SJSA1 (cell line): ENCODE measurements at regions not wholly inside any gene's neighbourhood (a gene's known extent, or its start where the extent isn't known, plus 50 kb on each side); places are given as distances from the start of the nearest gene placed in this dataset.

Experiments used
- DNase-seq, 2 experiments: peaks; one replicate each; pipeline ENCODE4 v3.0.0-alpha.2; 2015 to 2020; ENCODE audit warnings: low spot score in 2 of 2, low read depth in 1 of 2
- H3K27ac ChIP-seq: fragments of 250-450 bp; sonication (Bioruptor Pico); 2 replicates; pipeline ENCODE4 v1.5.1; 2020; ENCODE audit warnings: mild to moderate bottlenecking, moderate library complexity
- H3K27me3 ChIP-seq: fragments of 250-450 bp; sonication (Bioruptor Pico); replicated peaks from 2 replicates; pipeline ENCODE4 v1.5.1; 2020; ENCODE audit warnings: mild to moderate bottlenecking, moderate library complexity
- H3K36me3 ChIP-seq: fragments of 250-450 bp; sonication (Bioruptor Pico); 2 replicates; pipeline ENCODE4 v1.5.1; 2020; ENCODE audit warnings: mild to moderate bottlenecking
- H3K4me1 ChIP-seq: fragments of 250-450 bp; sonication (Bioruptor Pico); replicated peaks from 2 replicates; pipeline ENCODE4 v1.6.1; 2021; ENCODE audit warnings: mild to moderate bottlenecking
- H3K4me3 ChIP-seq: fragments of 250-450 bp; sonication (Bioruptor Pico); 2 replicates; pipeline ENCODE4 v1.5.1; 2020; ENCODE audit warnings: mild to moderate bottlenecking
- H3K9me3 ChIP-seq: fragments of 250-450 bp; sonication (Bioruptor Pico); replicated peaks from 2 replicates; pipeline ENCODE4 v1.5.1; 2020; ENCODE audit warnings: mild to moderate bottlenecking

GRCh38 chr12:82529101-82529500 lies 157.6 kb upstream of the TMTC2 start:
- DNase-seq: no peak
- Histone ChIP-seq H3K9me3 (no peaks in the 10 kb centered on the region), H3K4me3 (no peak overlapping the region)

GRCh38 chr12:82529954-82530353 lies 156.8 kb upstream of the TMTC2 start:
- H3K9me3 ChIP-seq: no peaks in the 10 kb centered on the region
- no peak overlapping the region for H3K27ac ChIP-seq
- H3K27me3 ChIP-seq: no peaks in the 10 kb centered on the region
- H3K4me1 ChIP-seq: no peaks in the 10 kb centered on the region
- no peak for DNase-seq
- no peak overlapping the region for H3K4me3 ChIP-seq
- H3K36me3 ChIP-seq: no peaks in the 10 kb centered on the region

More at GRCh38 chr12:82529101-82529500, 157.6 kb upstream of the TMTC2 start:
- Histone ChIP-seq H3K27ac (no peak overlapping the region), H3K4me1 (no peaks in the 10 kb centered on the region), H3K27me3 (no peaks in the 10 kb centered on the region), H3K36me3 (no peaks in the 10 kb centered on the region)

GRCh38 chr12:82530394-82530793 lies 156.3 kb upstream of the TMTC2 start:
- no peak overlapping the region for H3K4me3 ChIP-seq
- no peaks in the 10 kb centered on the region for H3K9me3 ChIP-seq
- no peak for DNase-seq
- H3K27me3 ChIP-seq: no peaks in the 10 kb centered on the region
- no peaks in the 10 kb centered on the region for H3K4me1 ChIP-seq
- no peak overlapping the region for H3K27ac ChIP-seq
- no peaks in the 10 kb centered on the region for H3K36me3 ChIP-seq

GRCh38 chr12:82533341-82533740 lies 153.4 kb upstream of the TMTC2 start:
- no peaks in the 10 kb centered on the region for H3K9me3 ChIP-seq
- DNase-seq: no peak

GRCh38 chr12:82537436-82537835 lies 149.3 kb upstream of the TMTC2 start:
- Histone ChIP-seq H3K36me3 (no peaks in the 10 kb centered on the region), H3K27me3 (no peaks in the 10 kb centered on the region), H3K27ac (no peak overlapping the region), H3K4me3 (no peak overlapping the region), H3K4me1 (no peaks in the 10 kb centered on the region), H3K9me3 (no peaks in the 10 kb centered on the region)
- DNase-seq: no peak

More at GRCh38 chr12:82533341-82533740, 153.4 kb upstream of the TMTC2 start:
- no peaks in the 10 kb centered on the region for H3K36me3 ChIP-seq
- H3K4me3 ChIP-seq: no peak overlapping the region
- H3K27ac ChIP-seq: no peak overlapping the region
- H3K27me3 ChIP-seq: no peaks in the 10 kb centered on the region
- no peaks in the 10 kb centered on the region for H3K4me1 ChIP-seq

GRCh38 chr12:82554529-82554928 lies 132.2 kb upstream of the TMTC2 start:
- H3K9me3 ChIP-seq: no peaks in the 10 kb centered on the region
- H3K4me3 ChIP-seq: no peak overlapping the region
- no peak overlapping the region for H3K27ac ChIP-seq
- H3K4me1 ChIP-seq: no peaks in the 10 kb centered on the region
- no peak for DNase-seq
- H3K36me3 ChIP-seq: no peaks in the 10 kb centered on the region
- no peaks in the 10 kb centered on the region for H3K27me3 ChIP-seq

- Histone ChIP-seq H3K27ac (no peak overlapping the region), H3K27me3 (no peaks in the 10 kb centered on the region), H3K4me1 (no peaks in the 10 kb centered on the region), H3K4me3 (no peak overlapping the region), H3K9me3 (no peaks in the 10 kb centered on the region), H3K36me3 (no peaks in the 10 kb centered on the region)
- DNase-seq: no peak
These were observed 131.0 kb upstream of the TMTC2 start for GRCh38 chr12:82555699-82556098.

- Histone ChIP-seq H3K36me3 (no peaks in the 10 kb centered on the region), H3K27me3 (no peaks in the 10 kb centered on the region), H3K27ac (no peak overlapping the region), H3K9me3 (no peaks in the 10 kb centered on the region), H3K4me1 (no peaks in the 10 kb centered on the region), H3K4me3 (no peak overlapping the region)
- no peak for DNase-seq
These were observed 120.7 kb upstream of the TMTC2 start for GRCh38 chr12:82565966-82566365.

GRCh38 chr12:82567688-82568087 lies 119.0 kb upstream of the TMTC2 start:
- no peak overlapping the region for H3K4me3 ChIP-seq
- no peak for DNase-seq

GRCh38 chr12:82574191-82574590 lies 112.5 kb upstream of the TMTC2 start:
- Histone ChIP-seq H3K9me3 (no peaks in the 10 kb centered on the region), H3K27me3 (no peaks in the 10 kb centered on the region), H3K4me1 (no peaks in the 10 kb centered on the region), H3K4me3 (no peak overlapping the region), H3K27ac (no peak overlapping the region), H3K36me3 (no peaks in the 10 kb centered on the region)
- no peak for DNase-seq

More at GRCh38 chr12:82567688-82568087, 119.0 kb upstream of the TMTC2 start:
- no peaks in the 10 kb centered on the region for H3K4me1 ChIP-seq
- no peaks in the 10 kb centered on the region for H3K9me3 ChIP-seq
- H3K36me3 ChIP-seq: no peaks in the 10 kb centered on the region
- H3K27me3 ChIP-seq: no peaks in the 10 kb centered on the region
- H3K27ac ChIP-seq: no peak overlapping the region

GRCh38 chr12:82578725-82579124 lies 108.0 kb upstream of the TMTC2 start:
- Histone ChIP-seq H3K27me3 (no peaks in the 10 kb centered on the region), H3K9me3 (no peaks in the 10 kb centered on the region), H3K4me1 (no peaks in the 10 kb centered on the region), H3K27ac (no peak overlapping the region), H3K36me3 (no peaks in the 10 kb centered on the region), H3K4me3 (no peak overlapping the region)
- DNase-seq: no peak

- Histone ChIP-seq H3K36me3 (no peaks in the 10 kb centered on the region), H3K27me3 (no peaks in the 10 kb centered on the region), H3K4me3 (no peak overlapping the region), H3K9me3 (no peaks in the 10 kb centered on the region), H3K4me1 (no peaks in the 10 kb centered on the region), H3K27ac (no peak overlapping the region)
- DNase-seq: no peak
These were observed 103.0 kb upstream of the TMTC2 start for GRCh38 chr12:82583756-82584155.

GRCh38 chr12:82593143-82593542 lies 93.6 kb upstream of the TMTC2 start:
- DNase-seq: no peak
- H3K9me3 ChIP-seq: peaks cover 3% of the 10 kb centered on the region; the same call in 1 of the 2 replicates
- H3K27ac ChIP-seq: no peak overlapping the region
- no peak overlapping the region for H3K4me3 ChIP-seq
- H3K36me3 ChIP-seq: no peaks in the 10 kb centered on the region
- H3K4me1 ChIP-seq: no peaks in the 10 kb centered on the region
- H3K27me3 ChIP-seq: no peaks in the 10 kb centered on the region

GRCh38 chr12:82593901-82594396 lies 92.8 kb upstream of the TMTC2 start:
- H3K27ac ChIP-seq: no peak overlapping the region

GRCh38 chr12:82595941-82596340 lies 90.8 kb upstream of the TMTC2 start:
- H3K4me3 ChIP-seq: no peak overlapping the region
- no peak overlapping the region for H3K27ac ChIP-seq
- no peaks in the 10 kb centered on the region for H3K4me1 ChIP-seq
- DNase-seq: no peak
- H3K9me3 ChIP-seq: peaks cover 3% of the 10 kb centered on the region; the same call in 1 of the 2 replicates
- H3K36me3 ChIP-seq: no peaks in the 10 kb centered on the region
- no peaks in the 10 kb centered on the region for H3K27me3 ChIP-seq

More at GRCh38 chr12:82593901-82594396, 92.8 kb upstream of the TMTC2 start:
- Histone ChIP-seq H3K27me3 (no peaks in the 10 kb centered on the region), H3K4me1 (no peaks in the 10 kb centered on the region), H3K4me3 (no peak overlapping the region), H3K36me3 (no peaks in the 10 kb centered on the region), H3K9me3 (peaks cover 3% of the 10 kb centered on the region; the same call in 1 of the 2 replicates)
- DNase-seq: no peak
